Endodermal cell (in vitro differentiated cells): ENCODE measurements at regions not wholly inside any gene's neighbourhood (a gene's known extent, or its start where the extent isn't known, plus 50 kb on each side); places are given as distances from the start of the nearest gene placed in this dataset.
A peak's percentile ranks its signal among the peaks of the same experiment; 100 is the strongest.

Experiments used
- DNase-seq: peaks from one replicate; pipeline ENCODE4 v3.0.0-alpha.2; 2017
- H3K27ac ChIP-seq: 2 replicates; pipeline ENCODE4 v1.5.1; 2013; ENCODE audit warnings: mild to moderate bottlenecking, low read depth, low read length, moderate library complexity
- H3K27me3 ChIP-seq: 2 replicates; pipeline ENCODE4 v1.6.1; 2013; ENCODE audit warnings: mild to moderate bottlenecking, low read length, moderate library complexity; ENCODE audit not compliant: insufficient read depth, control insufficient read depth, poor library complexity, severe bottlenecking
- H3K36me3 ChIP-seq: 2 replicates; pipeline ENCODE4 v1.7.0; 2013; ENCODE audit warnings: mild to moderate bottlenecking, low read length, moderate library complexity; ENCODE audit not compliant: control insufficient read depth, insufficient read depth
- H3K4me1 ChIP-seq: one replicate; pipeline ENCODE4 v1.7.0; 2013; ENCODE audit warnings: low read length; ENCODE audit not compliant: control insufficient read depth, insufficient read depth
- H3K4me3 ChIP-seq: 2 replicates; pipeline ENCODE4 v1.5.1; 2013; ENCODE audit warnings: mild to moderate bottlenecking, low read length, moderate library complexity
- H3K9ac ChIP-seq: 2 replicates; pipeline ENCODE4 v1.6.1; 2013; ENCODE audit warnings: mild to moderate bottlenecking, low read length, moderate library complexity; ENCODE audit not compliant: poor library complexity, severe bottlenecking; ENCODE audit errors: extremely low read depth
- H3K9me3 ChIP-seq: 2 replicates; pipeline ENCODE4 v1.6.1; 2013; ENCODE audit warnings: mild to moderate bottlenecking, low read length, moderate library complexity; ENCODE audit not compliant: control insufficient read depth
- H3K27ac Mint-ChIP-seq: 2 replicates; pipeline ENCODE4 v1.8.0; 2020; ENCODE audit warnings: mixed read lengths
- H3K27me3 Mint-ChIP-seq: 2 replicates; pipeline ENCODE4 v1.8.0; 2021; ENCODE audit warnings: mild to moderate bottlenecking, mixed read lengths; ENCODE audit not compliant: insufficient read depth
- H3K36me3 Mint-ChIP-seq: 2 replicates; pipeline ENCODE4 v1.8.0; 2020; ENCODE audit warnings: low read depth, mixed read lengths
- H3K4me1 Mint-ChIP-seq: 2 replicates; pipeline ENCODE4 v1.8.0; 2020; ENCODE audit warnings: mixed read lengths
- H3K4me3 Mint-ChIP-seq: 2 replicates; pipeline ENCODE4 v1.8.0; 2020; ENCODE audit warnings: mild to moderate bottlenecking, moderate library complexity, mixed read lengths
- H3K9me3 Mint-ChIP-seq: 2 replicates; pipeline ENCODE4 v1.8.0; 2020; ENCODE audit warnings: mild to moderate bottlenecking, mixed read lengths
- CTCF ChIP-seq: fragments of 200-600 bp; sonication (generic); conservative IDR thresholded peaks from 2 replicates; pipeline ENCODE4 v1.5.0; 2021; ENCODE audit warnings: antibody characterized with exemption, mild to moderate bottlenecking
- WGBS, 2 experiments: methylation state at CpG; one replicate each; pipeline versions ENCODE4 v1.1.5 to v1.1.7; 2013; ENCODE audit warnings: missing lambda C conversion rate in 2 of 2, mixed read lengths in 1 of 2; ENCODE audit not compliant: insufficient coverage in 1 of 2, insufficient read length in 1 of 2; 5-methylcytosine and 5-hydroxymethylcytosine counted together

GRCh38 chr10:44857363-44858016, 53.6 kb upstream of the TMEM72 start:
- DNase-seq, result peak; percentile 98
- Histone ChIP-seq H3K4me1 (no peaks in the 10 kb centered on the region), H3K9ac (no peak overlapping the region), H3K36me3 (no peaks in the 10 kb centered on the region), H3K27me3 (peaks cover 18% of the 10 kb centered on the region), H3K27ac (peak overlapping the region; percentile 30), H3K9me3 (no peaks in the 10 kb centered on the region), H3K4me3 (no peak overlapping the region)
- no peak overlapping the region for H3K4me3 Mint-ChIP-seq
- H3K36me3 Mint-ChIP-seq, result no peaks in the 10 kb centered on the region
- H3K27ac Mint-ChIP-seq, result peak overlapping the region; percentile 69
- H3K27me3 Mint-ChIP-seq, result peaks cover 35% of the 10 kb centered on the region
- no peaks in the 10 kb centered on the region for H3K9me3 Mint-ChIP-seq
- 0 to 29% methylated on average over 1 to 9 of the region's 9 CpGs for WGBS, 2 experiments
- H3K4me1 Mint-ChIP-seq, result peaks cover 10% of the 10 kb centered on the region
- TF ChIP-seq CTCF, result peak; percentile 99

GRCh38 chr10:44858017-44858371, 53.1 kb upstream of the TMEM72 start:
- TF ChIP-seq CTCF, result no peak
- Mint-ChIP-seq H3K9me3 (no peaks in the 10 kb centered on the region), H3K27ac (no peak overlapping the region), H3K4me1 (peaks cover 10% of the 10 kb centered on the region), H3K4me3 (no peak overlapping the region), H3K27me3 (peaks cover 40% of the 10 kb centered on the region), H3K36me3 (no peaks in the 10 kb centered on the region)
- H3K4me1 ChIP-seq, result no peaks in the 10 kb centered on the region
- no peak overlapping the region for H3K9ac ChIP-seq
- H3K4me3 ChIP-seq, result no peak overlapping the region
- no peaks in the 10 kb centered on the region for H3K36me3 ChIP-seq
- no peaks in the 10 kb centered on the region for H3K9me3 ChIP-seq
- no peak overlapping the region for H3K27ac ChIP-seq
- no peak for DNase-seq
- 58 to 92% methylated on average over 2 to 5 of the region's 5 CpGs for WGBS, 2 experiments
- peaks cover 23% of the 10 kb centered on the region for H3K27me3 ChIP-seq

GRCh38 chr10:44858988-44859387, 52.1 kb upstream of the TMEM72 start:
- no peaks in the 10 kb centered on the region for H3K9me3 Mint-ChIP-seq
- no peak overlapping the region for H3K4me3 Mint-ChIP-seq
- TF ChIP-seq CTCF, result no peak
- no peaks in the 10 kb centered on the region for H3K36me3 ChIP-seq
- H3K36me3 Mint-ChIP-seq, result no peaks in the 10 kb centered on the region
- H3K27ac ChIP-seq, result no peak overlapping the region
- no peak overlapping the region for H3K27ac Mint-ChIP-seq
- no peak overlapping the region for H3K4me3 ChIP-seq
- no peak overlapping the region for H3K9ac ChIP-seq
- DNase-seq, result peak; percentile 13
- no peaks in the 10 kb centered on the region for H3K9me3 ChIP-seq
- no peaks in the 10 kb centered on the region for H3K4me1 ChIP-seq
- H3K27me3 Mint-ChIP-seq, result peaks cover 49% of the 10 kb centered on the region
- H3K4me1 Mint-ChIP-seq, result peaks cover 15% of the 10 kb centered on the region
- H3K27me3 ChIP-seq, result peaks cover 33% of the 10 kb centered on the region
